ENCODE measurements at regions not wholly inside any gene's neighbourhood (a gene's known extent, or its start where the extent isn't known, plus 50 kb on each side); places are given as distances from the start of the nearest gene placed in this dataset.
"Not testable (repeated sequence)": the region's sequence is repeated elsewhere in the genome, so short reads cannot be mapped to it uniquely, and the experiment has no call there.

DNA sequence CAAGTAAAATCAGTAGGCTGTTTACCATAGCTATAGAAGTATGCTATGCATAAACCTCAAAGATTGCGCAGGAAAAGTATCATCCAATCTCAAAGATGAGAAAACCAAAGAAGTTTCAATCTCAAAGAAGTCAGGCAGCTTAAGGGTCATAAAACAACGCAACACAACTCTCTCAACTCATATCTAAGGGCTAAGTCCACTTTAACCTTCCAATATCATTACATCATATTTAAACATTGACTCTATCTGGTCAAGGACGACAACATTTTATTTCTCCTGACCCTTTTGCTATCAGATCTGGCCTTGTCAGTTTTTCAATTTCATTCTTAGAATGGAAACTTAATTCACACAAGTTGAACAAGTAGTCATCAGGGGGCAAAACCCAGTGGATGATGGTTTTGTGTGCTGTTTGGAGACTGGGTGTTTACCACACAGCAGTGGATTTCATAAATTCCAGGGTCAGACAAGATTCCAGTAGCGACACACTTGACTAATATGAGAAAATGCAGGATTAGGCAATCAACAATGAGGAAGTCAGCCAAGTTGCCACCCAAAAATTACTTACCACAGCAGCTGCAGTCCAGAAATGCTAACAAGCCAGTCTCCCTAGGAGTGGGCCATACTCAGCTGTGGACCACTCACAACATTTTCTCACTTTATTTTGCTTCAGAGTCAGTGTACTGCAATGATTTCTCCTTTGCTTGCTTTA is 108.7 kb upstream of the NBPF26 start:
- DNase-seq, result not testable (repeated sequence)

DNA sequence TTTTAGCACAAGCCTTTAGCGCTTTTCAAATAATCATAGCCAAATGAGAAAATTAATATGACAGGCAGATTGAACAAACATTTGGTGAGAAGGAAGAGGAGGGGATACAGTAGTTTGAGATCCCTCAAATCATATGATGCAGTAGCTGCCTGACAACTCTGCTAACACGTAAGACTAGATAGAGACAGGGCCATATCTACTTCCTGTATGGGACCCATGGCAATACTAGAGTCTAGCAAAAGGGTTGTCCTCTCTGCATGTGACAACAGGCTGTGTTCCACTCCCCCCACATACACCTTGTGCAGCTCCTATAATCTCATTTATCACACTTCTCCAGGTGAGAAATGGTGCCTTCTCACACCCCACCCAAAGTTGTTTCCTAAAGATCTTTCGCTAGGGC is 106.3 kb upstream of the NBPF26 start:
- not testable (repeated sequence) for DNase-seq

GRCh38 chr1:120619867-120620692 is 103.7 kb upstream of the NBPF26 start:
- not testable (repeated sequence) for DNase-seq

DNA sequence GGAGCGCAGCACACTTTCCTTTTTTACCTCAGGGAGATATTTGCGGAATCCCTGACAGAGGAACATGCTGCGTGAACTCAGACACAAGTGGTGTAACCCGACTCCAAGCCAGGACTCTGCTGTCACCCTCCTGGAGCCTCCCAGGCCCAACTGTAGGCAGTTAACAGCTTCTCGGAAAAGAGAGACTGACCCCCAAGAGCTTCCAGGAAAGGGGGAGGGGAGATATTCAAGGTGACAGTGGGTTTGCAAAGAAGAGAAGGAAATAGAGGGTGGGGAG is 103.1 kb upstream of the NBPF26 start:
- DNase-seq, result not testable (repeated sequence)

- not testable (repeated sequence) for DNase-seq
Measured at GRCh38 chr1:120621278-120621677, 102.5 kb upstream of the NBPF26 start.

DNA sequence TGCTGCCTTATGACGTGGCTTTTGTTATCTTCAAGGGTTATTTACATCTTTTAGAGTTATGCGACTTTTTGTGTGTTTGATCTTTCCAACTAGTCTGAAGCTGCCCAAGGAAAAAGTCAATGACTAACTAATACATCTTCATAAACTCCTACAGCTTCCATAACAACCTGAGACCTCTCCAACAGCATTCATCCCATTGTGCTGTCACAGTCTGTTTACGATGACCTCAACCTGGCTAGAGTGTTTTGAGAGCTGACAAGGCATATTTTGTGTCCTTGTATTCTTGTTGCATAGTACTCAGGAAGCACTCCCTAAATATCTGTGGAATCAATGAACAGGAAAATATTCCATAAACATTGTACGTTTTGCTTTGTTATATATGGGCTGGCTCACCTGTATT is 100.2 kb upstream of the NBPF26 start:
- DNase-seq, result not testable (repeated sequence)

GRCh38 chr1:120624565-120625064 is 99.1 kb upstream of the NBPF26 start:
- not testable (repeated sequence) for DNase-seq

DNA sequence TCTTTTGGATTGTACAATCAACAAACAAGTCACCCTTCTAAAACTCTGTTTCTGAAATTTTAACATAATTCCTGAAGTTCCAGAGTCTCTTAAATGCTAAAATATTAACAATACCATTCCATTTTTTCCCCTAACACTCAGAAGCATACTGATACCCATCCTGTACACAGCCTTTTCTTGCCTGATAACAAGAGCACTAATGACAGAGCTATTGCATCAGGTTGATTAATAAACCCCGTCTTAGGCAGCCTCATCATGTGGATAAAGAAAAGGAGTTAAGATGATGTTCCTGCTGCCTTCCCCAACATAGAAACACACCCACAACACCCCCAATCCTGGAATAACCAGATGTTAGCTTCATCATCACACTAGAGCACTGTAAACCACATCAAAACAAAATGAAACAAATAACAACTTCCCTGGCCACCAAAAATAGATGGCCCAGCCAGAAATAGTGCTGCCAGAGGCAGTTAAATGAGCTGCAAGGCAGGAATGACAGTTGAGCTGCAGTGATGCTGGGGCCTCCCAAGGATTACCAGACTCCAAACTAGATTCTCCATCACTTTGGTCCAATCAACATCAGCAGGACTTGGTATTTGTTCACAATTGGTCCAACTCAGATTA is 93.8 kb upstream of the NBPF26 start:
- DNase-seq, result not testable (repeated sequence)

GRCh38 chr1:120634816-120635806 is 88.6 kb upstream of the NBPF26 start:
- not testable (repeated sequence) for DNase-seq

- DNase-seq, result not testable (repeated sequence)
Measured at GRCh38 chr1:120640261-120641013, 83.3 kb upstream of the NBPF26 start.

DNA sequence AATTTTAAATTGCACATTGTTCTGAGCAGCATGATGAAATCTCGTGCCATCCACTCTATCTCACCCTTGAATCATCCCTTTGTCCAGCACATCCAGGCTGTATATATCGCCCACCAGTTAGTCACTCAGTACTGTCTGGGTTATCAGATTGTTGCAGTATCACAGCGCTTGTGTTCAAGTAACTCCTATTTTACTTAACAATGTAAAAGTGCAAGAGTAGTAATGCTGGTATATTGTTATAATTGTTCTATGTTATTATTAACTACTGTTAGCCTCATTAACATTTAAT is 82.8 kb upstream of the NBPF26 start:
- not testable (repeated sequence) for DNase-seq

DNA sequence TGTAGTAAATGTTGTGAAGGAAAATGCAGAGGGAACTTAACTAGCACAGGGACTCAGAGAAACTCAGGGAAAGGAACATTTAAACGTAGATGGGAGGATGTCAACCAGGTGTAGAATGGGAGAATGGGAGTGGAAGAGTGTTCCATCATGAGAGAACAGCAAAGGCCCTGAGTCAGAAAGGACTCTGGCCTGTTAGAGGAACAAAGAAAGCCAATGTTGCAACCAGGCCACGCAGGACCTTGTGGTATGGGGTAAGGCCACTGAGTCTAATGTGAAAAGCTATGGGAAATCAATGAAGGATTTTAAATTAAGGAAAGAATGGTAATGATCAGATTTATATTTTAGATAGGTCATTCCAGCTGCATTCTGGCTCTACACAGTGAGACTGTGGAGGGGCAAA is 76.6 kb upstream of the NBPF26 start:
- not testable (repeated sequence) for DNase-seq

DNA sequence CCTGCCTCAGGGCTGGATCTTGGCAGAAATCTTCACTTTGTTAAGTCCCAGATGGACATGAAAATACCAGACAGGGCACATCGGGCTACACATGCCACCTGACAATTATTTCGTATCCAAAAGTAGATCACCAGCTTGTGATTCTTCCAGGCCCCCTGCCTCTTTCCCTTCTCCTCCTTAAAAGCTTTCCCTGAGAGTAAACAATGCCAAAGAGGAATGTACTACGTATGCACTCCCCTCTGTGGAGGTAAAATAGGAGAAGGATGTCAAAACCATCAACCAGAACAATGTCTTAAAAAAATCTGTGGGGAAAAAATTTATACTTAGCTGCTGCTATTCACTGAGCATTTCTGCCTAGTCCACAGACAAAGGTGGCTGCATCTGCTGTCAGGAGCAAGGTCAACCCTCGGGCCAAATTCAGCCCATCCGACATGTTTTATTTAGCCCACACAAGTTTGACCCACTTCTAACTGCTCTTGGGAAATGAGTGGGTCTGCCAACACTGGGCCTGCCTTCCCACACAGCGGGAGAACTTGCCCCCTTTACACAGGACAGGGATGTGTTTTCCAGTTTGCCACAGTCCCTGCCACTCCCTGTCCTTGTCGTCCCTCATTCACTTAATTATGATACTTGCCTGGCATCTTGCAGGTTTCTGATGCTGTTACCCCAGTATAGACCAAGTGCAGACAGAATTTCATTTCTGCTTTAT is 74.7 kb upstream of the NBPF26 start:
- not testable (repeated sequence) for DNase-seq

DNA sequence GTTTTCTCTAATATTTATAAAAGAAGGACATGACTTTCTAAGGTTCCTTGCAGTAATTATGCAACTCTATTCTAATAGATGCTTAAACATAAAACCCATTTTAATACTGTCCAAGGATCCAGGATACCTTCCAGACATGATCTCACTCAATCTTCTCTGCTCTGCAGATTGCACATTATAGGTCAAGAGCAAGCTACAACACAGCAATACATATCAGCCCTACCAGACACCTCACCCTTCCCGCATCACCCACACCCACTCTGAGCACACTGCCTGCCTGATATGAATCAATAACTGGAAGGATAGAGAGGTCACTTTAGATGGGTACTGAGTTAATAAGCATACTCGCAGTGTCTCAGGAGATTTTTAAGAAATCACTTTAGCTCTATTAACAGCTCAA is 74.0 kb upstream of the NBPF26 start:
- DNase-seq, result not testable (repeated sequence)

DNA sequence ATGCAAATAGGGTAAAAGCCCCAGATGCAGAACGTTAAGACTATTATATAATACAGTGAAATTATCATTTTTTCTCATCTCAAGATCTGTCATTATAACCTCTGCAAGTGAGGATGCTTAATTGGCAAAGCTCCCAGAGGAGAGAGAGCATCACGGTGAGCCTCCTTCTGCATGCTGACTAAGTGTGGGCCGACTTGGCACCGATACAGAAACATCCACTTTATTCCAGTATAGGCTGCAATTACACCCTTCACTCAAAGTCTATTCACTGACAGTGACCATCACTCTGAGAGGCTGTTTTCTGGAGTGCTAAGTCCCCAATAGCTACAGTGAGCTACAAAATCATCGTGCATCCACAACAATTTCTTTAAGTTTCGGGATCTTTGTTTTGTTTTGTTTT is 69.6 kb upstream of the NBPF26 start:
- not testable (repeated sequence) for DNase-seq

GRCh38 chr1:120655394-120655793 is 68.4 kb upstream of the NBPF26 start:
- DNase-seq, result not testable (repeated sequence)

DNA sequence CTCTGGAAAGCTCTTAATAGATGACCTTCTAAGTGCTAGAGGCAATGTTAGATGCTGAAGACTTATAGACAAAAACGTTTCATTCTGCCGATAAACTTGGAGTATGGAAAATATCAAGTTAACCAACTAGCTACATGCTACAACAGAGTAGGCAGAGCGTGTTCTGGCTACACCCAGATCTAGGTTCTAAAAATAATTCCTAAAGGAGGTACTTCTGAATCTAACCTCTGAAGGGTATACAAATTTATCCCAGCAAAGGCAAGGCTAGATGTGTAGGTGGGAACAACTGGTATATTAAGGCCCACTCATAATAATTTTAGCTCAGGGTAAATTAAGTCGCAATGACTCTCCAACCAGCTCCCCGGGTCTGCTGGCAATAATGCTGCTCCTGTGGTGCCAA is 67.6 kb upstream of the NBPF26 start:
- not testable (repeated sequence) for DNase-seq

- DNase-seq, result not testable (repeated sequence)
Measured at GRCh38 chr1:120657804-120658203, 65.9 kb upstream of the NBPF26 start.

- not testable (repeated sequence) for DNase-seq
Measured at GRCh38 chr1:120658622-120659021, 65.1 kb upstream of the NBPF26 start.

DNA sequence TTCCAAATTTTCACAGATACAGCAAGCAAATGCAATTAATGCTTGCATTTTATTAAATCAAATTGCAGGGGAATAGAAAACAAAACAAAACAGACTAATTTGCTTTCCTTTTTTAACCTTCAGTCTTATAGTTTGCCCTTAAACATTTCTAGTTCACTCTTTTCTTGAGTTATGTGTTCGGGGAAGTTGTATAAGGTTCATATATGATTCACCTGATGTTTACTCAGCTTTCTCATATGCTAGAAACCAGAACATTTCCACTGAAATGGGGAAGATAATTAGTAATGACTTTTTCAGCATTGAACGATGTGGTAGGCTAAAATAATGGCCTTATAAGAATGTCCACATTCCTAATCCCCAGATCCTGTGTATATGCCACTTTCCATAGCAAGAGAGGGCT is 64.6 kb upstream of the NBPF26 start:
- DNase-seq, result not testable (repeated sequence)

Data from hypothalamus (tissue), 51 donors.